Osteocyte (in vitro differentiated cells): ENCODE measurements at regions not wholly inside any gene's neighbourhood (a gene's known extent, or its start where the extent isn't known, plus 50 kb on each side); places are given as distances from the start of the nearest gene placed in this dataset.
A peak's percentile ranks its signal among the peaks of the same experiment; 100 is the strongest.

Source experiments
- DNase-seq: peaks from one replicate; pipeline ENCODE4 v3.0.0; 2021; ENCODE audit warnings: mixed read lengths; ENCODE audit not compliant: unreplicated experiment; ENCODE audit errors: extremely low spot score
- H3K27ac Mint-ChIP-seq: one replicate; pipeline ENCODE4 v1.8.0; 2021; ENCODE audit warnings: mild to moderate bottlenecking, mixed read lengths; ENCODE audit not compliant: unreplicated experiment
- H3K27me3 Mint-ChIP-seq: one replicate; pipeline ENCODE4 v1.8.0; 2021; ENCODE audit warnings: mixed read lengths; ENCODE audit not compliant: unreplicated experiment
- H3K36me3 Mint-ChIP-seq: one replicate; pipeline ENCODE4 v1.8.0; 2021; ENCODE audit warnings: mixed read lengths; ENCODE audit not compliant: unreplicated experiment
- H3K4me1 Mint-ChIP-seq: one replicate; pipeline ENCODE4 v1.8.0; 2021; ENCODE audit warnings: mixed read lengths; ENCODE audit not compliant: unreplicated experiment
- H3K4me3 Mint-ChIP-seq: one replicate; pipeline ENCODE4 v1.8.0; 2021; ENCODE audit warnings: mild to moderate bottlenecking, moderate library complexity, mixed read lengths; ENCODE audit not compliant: unreplicated experiment
- H3K9me3 Mint-ChIP-seq: one replicate; pipeline ENCODE4 v1.8.0; 2021; ENCODE audit warnings: mixed read lengths; ENCODE audit not compliant: unreplicated experiment
- TF ChIP-seq, protein P1 (sequence below): fragments of 200-600 bp; sonication (generic); IDR thresholded peaks from 2 replicates; pipeline ENCODE4 v1.5.0; 2021; ENCODE audit warnings: antibody characterized with exemption, mild to moderate bottlenecking, moderate library complexity

DNA sequence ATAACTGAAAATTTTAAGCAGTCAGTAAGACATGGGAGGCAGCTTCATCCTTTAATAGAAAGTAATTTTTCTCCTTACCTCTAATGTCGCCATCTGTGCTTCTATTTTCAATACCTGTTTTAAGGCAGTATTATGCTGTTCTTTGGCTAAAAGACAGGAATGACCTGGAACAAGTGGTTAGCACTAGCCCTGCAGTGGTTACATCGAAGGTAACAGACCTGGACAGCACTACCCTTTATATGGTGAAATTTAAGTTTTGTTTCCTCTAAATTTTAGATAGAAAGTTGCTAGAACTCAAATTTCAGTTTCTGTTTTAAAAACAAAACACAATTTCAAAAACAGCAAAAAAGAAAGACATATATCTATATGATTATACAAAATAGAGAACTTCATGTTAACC is 534.1 kb upstream of the CDH6 start:
- Mint-ChIP-seq H3K9me3 (peaks cover 4% of the 10 kb centered on the region), H3K27me3 (peaks cover 2% of the 10 kb centered on the region), H3K27ac (no peak overlapping the region), H3K4me3 (no peak overlapping the region), H3K36me3 (peaks cover 4% of the 10 kb centered on the region), H3K4me1 (no peaks in the 10 kb centered on the region)
- TF ChIP-seq, protein P1, sequence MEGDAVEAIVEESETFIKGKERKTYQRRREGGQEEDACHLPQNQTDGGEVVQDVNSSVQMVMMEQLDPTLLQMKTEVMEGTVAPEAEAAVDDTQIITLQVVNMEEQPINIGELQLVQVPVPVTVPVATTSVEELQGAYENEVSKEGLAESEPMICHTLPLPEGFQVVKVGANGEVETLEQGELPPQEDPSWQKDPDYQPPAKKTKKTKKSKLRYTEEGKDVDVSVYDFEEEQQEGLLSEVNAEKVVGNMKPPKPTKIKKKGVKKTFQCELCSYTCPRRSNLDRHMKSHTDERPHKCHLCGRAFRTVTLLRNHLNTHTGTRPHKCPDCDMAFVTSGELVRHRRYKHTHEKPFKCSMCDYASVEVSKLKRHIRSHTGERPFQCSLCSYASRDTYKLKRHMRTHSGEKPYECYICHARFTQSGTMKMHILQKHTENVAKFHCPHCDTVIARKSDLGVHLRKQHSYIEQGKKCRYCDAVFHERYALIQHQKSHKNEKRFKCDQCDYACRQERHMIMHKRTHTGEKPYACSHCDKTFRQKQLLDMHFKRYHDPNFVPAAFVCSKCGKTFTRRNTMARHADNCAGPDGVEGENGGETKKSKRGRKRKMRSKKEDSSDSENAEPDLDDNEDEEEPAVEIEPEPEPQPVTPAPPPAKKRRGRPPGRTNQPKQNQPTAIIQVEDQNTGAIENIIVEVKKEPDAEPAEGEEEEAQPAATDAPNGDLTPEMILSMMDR: no peak
- no peak for DNase-seq

DNA sequence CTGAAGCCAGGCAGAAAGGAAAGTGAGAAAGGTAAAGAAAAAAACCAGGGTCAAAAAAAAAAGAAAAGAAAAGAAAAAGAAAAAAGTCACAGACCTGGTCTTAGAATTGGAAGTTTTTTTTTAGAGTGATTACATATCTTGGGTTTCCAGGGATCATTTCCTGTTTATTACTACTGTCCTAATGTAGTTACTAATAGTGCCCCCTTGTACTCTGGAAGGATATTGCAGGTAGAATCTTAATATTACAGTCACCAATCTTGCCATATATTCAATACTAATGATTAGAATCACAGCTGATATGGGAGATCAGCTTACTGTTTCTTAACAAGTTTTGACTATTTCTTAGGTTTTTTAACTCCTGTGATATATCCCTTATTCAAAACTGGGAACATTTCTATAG is 543.2 kb upstream of the CDH6 start:
- H3K4me3 Mint-ChIP-seq: no peak overlapping the region
- H3K9me3 Mint-ChIP-seq: peaks cover 3% of the 10 kb centered on the region
- H3K27ac Mint-ChIP-seq: no peak overlapping the region
- H3K27me3 Mint-ChIP-seq: no peaks in the 10 kb centered on the region
- no peaks in the 10 kb centered on the region for H3K36me3 Mint-ChIP-seq
- no peak for DNase-seq
- TF ChIP-seq, protein P1: peak; percentile 11
- H3K4me1 Mint-ChIP-seq: no peaks in the 10 kb centered on the region

DNA sequence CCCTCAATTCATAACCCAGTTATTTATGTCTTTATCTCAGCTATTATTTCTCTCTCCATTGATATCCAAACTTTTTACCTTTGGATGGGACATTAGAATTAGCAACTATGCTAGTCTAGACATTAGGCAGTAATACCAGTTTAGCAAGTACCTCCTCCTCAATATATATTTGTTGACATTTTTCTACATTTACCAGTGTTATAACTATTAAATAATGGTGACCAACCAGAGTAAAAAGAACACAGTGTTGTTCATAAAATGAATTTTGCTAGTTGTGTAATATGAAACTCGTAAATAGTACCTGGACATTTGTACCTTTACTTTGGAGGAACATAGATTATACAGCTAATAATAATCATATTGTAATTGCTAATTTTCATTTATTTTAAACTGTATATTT is 554.6 kb upstream of the CDH6 start:
- H3K4me3 Mint-ChIP-seq: no peak overlapping the region
- TF ChIP-seq, protein P1: no peak
- no peak overlapping the region for H3K27ac Mint-ChIP-seq
- DNase-seq: no peak
- peaks cover 33% of the 10 kb centered on the region for H3K9me3 Mint-ChIP-seq
- no peaks in the 10 kb centered on the region for H3K27me3 Mint-ChIP-seq
- peaks cover 11% of the 10 kb centered on the region for H3K36me3 Mint-ChIP-seq
- no peaks in the 10 kb centered on the region for H3K4me1 Mint-ChIP-seq

DNA sequence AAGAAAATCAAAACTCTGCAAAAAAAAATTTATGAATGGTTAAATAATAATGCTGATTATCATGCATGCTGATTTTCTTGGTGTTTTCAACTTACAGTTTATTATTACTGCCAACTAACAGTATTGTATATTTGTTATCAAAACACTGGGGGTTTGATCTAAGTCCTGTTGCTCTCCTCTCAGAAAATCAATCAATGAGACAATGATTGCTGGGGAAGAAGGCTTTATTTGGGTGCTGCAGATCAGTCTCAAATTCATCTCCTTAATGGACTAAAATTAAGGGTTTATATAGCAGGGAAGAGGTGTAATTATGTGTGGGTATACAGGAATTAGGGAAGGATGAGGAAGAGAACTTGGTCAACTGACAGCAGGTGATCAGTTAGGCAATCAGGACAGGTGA is 565.5 kb upstream of the CDH6 start:
- Mint-ChIP-seq H3K27me3 (peaks cover 4% of the 10 kb centered on the region), H3K9me3 (peaks cover 5% of the 10 kb centered on the region), H3K36me3 (peaks cover 5% of the 10 kb centered on the region)

DNA sequence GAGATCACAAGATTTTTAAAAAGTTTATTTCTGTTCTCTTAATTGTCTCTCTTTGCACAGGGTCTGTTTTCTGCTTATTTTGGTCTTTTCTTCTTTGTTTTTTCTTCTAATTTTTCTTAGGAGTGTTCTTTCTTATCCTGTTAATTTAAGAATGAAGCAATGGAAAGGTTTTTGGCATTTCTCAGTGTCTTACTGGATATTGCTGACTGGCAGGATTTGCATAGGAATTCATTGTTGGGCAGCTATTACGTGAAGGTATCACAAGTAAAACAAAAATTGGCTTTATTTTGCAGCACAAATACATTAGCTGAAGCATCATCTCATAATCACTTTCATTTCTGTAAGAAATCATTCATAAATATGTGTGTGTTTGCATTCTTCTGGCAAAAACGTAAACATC is 566.9 kb upstream of the CDH6 start:
- Mint-ChIP-seq H3K9me3 (peaks cover 5% of the 10 kb centered on the region), H3K36me3 (peaks cover 3% of the 10 kb centered on the region)
- TF ChIP-seq, protein P1: no peak

More for the DNA sequence above, 565.5 kb upstream of the CDH6 start:
- H3K4me1 Mint-ChIP-seq: no peaks in the 10 kb centered on the region
- no peak overlapping the region for H3K27ac Mint-ChIP-seq
- DNase-seq: no peak
- H3K4me3 Mint-ChIP-seq: no peak overlapping the region
- TF ChIP-seq, protein P1: no peak

More for the DNA sequence above, 566.9 kb upstream of the CDH6 start:
- no peak for DNase-seq
- no peaks in the 10 kb centered on the region for H3K27me3 Mint-ChIP-seq
- no peaks in the 10 kb centered on the region for H3K4me1 Mint-ChIP-seq
- H3K4me3 Mint-ChIP-seq: no peak overlapping the region
- no peak overlapping the region for H3K27ac Mint-ChIP-seq
